Pons (tissue), 1 donor: ENCODE measurements at regions not wholly inside any gene's neighbourhood (a gene's known extent, or its start where the extent isn't known, plus 50 kb on each side); places are given as distances from the start of the nearest gene placed in this dataset.

Experiments used
- DNase-seq: peaks from one replicate; pipeline ENCODE4 v3.0.0-alpha.2; 2016; ENCODE audit warnings: low spot score

- DNase-seq, result peak; percentile 89
These were observed 261.4 kb upstream of the KLF4 start for GRCh38 chr9:107750741-107751566.

- DNase-seq, result peak; percentile 92
These were observed 260.3 kb upstream of the KLF4 start for GRCh38 chr9:107749787-107750444.

- no peak for DNase-seq
These were observed 255.3 kb upstream of the KLF4 start for GRCh38 chr9:107744873-107745272.

- DNase-seq, result no peak
These were observed 253.2 kb upstream of the KLF4 start for GRCh38 chr9:107742531-107743309.

- no peak for DNase-seq
These were observed 250.8 kb upstream of the KLF4 start for GRCh38 chr9:107740088-107740980.

GRCh38 chr9:107739601-107740082, 250.1 kb upstream of the KLF4 start:
- no peak for DNase-seq

- DNase-seq, result no peak
These were observed 249.2 kb upstream of the KLF4 start for GRCh38 chr9:107738789-107739188.

GRCh38 chr9:107737987-107738743, 248.6 kb upstream of the KLF4 start:
- DNase-seq, result no peak

GRCh38 chr9:107737610-107737986, 248.0 kb upstream of the KLF4 start:
- no peak for DNase-seq

GRCh38 chr9:107735821-107736220, 246.3 kb upstream of the KLF4 start:
- no peak for DNase-seq

- DNase-seq, result no peak
These were observed 244.9 kb upstream of the KLF4 start for GRCh38 chr9:107734256-107735013.

- peak; percentile 39 for DNase-seq
These were observed 243.9 kb upstream of the KLF4 start for GRCh38 chr9:107733523-107733894.

GRCh38 chr9:107732781-107733522, 243.4 kb upstream of the KLF4 start:
- DNase-seq, result peak; percentile 30

GRCh38 chr9:107731115-107731762, 241.7 kb upstream of the KLF4 start:
- no peak for DNase-seq

GRCh38 chr9:107730666-107731065, 241.1 kb upstream of the KLF4 start:
- DNase-seq, result no peak

GRCh38 chr9:107727086-107727780, 237.7 kb upstream of the KLF4 start:
- no peak for DNase-seq

GRCh38 chr9:107723015-107723414, 233.4 kb upstream of the KLF4 start:
- no peak for DNase-seq

GRCh38 chr9:107721705-107722245, 232.2 kb upstream of the KLF4 start:
- no peak for DNase-seq
